GM12891 (cell line): ENCODE measurements at regions not wholly inside any gene's neighbourhood (a gene's known extent, or its start where the extent isn't known, plus 50 kb on each side); places are given as distances from the start of the nearest gene placed in this dataset.

Experiments used
- PAX5 ChIP-seq: IDR thresholded peaks from 2 replicates; pipeline ENCODE4 v1.6.1; 2011; ENCODE audit warnings: low read length, moderate library complexity, mild to moderate bottlenecking; ENCODE audit not compliant: insufficient read depth, severe bottlenecking
- POLR2A ChIP-seq: IDR thresholded peaks from 2 replicates; pipeline ENCODE4 v1.6.1; 2011; ENCODE audit warnings: low read depth, low read length, control low read depth
- POLR2AphosphoS5 ChIP-seq: IDR thresholded peaks from 2 replicates; pipeline ENCODE4 v1.6.1; 2011; ENCODE audit warnings: low read depth, low read length, control low read depth
- POU2F2 ChIP-seq: IDR thresholded peaks from 2 replicates; pipeline ENCODE4 v1.6.1; 2011; ENCODE audit warnings: low read depth, mild to moderate bottlenecking, control low read depth, low read length, moderate library complexity
- SPI1 ChIP-seq: IDR thresholded peaks from 2 replicates; pipeline ENCODE4 v1.6.1; 2011; ENCODE audit warnings: low read depth, low read length, control low read depth
- TAF1 ChIP-seq: IDR thresholded peaks from 2 replicates; pipeline ENCODE4 v1.6.1; 2011; ENCODE audit warnings: low read depth, low read length, control low read depth

GRCh38 chr11:43579919-43580276 is 100.6 kb upstream of the HSD17B12 start:
- TF ChIP-seq POLR2A (no peak), SPI1 (no peak), PAX5 (no peak), TAF1 (no peak), POLR2AphosphoS5 (no peak), POU2F2 (no peak)
